A673 (cell line): ENCODE measurements at regions not wholly inside any gene's neighbourhood (a gene's known extent, or its start where the extent isn't known, plus 50 kb on each side); places are given as distances from the start of the nearest gene placed in this dataset.

ENCODE experiments used
- EZH2 ChIP-seq: fragments of 200-600 bp; sonication (generic); IDR thresholded peaks from 2 replicates; pipeline ENCODE4 v1.6.1; 2017; ENCODE audit warnings: borderline replicate concordance, low read depth, mild to moderate bottlenecking, mixed read lengths, antibody characterized with exemption, low read length; ENCODE audit not compliant: poor library complexity, severe bottlenecking
- TF ChIP-seq, protein P1 (sequence below): fragments of 300-800, 200-600 bp; sonication (generic); conservative IDR thresholded peaks from 2 replicates; pipeline ENCODE4 v1.5.1; 2017; ENCODE audit warnings: low read depth, mild to moderate bottlenecking, antibody characterized with exemption, low read length, moderate library complexity, mixed read lengths

DNA sequence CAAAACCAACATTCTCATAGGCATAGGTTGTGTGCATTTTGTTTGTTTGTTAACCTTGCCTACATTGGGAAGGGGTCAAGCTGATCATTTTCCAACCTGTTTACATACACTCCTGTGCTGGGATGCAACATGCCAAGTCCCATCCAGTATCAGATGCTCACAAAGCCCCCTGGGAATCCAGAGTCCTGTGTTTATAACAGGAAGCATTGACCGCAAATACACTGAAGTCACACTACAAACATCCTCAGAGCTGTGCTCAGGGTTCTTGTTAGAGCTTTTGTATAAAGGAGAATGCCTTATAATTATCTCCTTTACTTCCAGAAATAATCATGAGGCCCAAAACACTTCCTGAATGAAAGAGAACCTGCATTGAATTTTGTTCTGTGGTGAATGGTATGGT, 488.7 kb upstream of the TCF4 start:
- TF ChIP-seq, protein P1, sequence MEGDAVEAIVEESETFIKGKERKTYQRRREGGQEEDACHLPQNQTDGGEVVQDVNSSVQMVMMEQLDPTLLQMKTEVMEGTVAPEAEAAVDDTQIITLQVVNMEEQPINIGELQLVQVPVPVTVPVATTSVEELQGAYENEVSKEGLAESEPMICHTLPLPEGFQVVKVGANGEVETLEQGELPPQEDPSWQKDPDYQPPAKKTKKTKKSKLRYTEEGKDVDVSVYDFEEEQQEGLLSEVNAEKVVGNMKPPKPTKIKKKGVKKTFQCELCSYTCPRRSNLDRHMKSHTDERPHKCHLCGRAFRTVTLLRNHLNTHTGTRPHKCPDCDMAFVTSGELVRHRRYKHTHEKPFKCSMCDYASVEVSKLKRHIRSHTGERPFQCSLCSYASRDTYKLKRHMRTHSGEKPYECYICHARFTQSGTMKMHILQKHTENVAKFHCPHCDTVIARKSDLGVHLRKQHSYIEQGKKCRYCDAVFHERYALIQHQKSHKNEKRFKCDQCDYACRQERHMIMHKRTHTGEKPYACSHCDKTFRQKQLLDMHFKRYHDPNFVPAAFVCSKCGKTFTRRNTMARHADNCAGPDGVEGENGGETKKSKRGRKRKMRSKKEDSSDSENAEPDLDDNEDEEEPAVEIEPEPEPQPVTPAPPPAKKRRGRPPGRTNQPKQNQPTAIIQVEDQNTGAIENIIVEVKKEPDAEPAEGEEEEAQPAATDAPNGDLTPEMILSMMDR, result no peak
- no peak for TF ChIP-seq EZH2
